Testis (tissue), 2 donors: ENCODE measurements at regions not wholly inside any gene's neighbourhood (a gene's known extent, or its start where the extent isn't known, plus 50 kb on each side); places are given as distances from the start of the nearest gene placed in this dataset.

ENCODE experiments used
- CTCF ChIP-seq, 3 experiments: fragments of 450-650 bp in 2 of 3; fragments of 200-600 bp in 1 of 3; sonication (generic) in 1 of 3; IDR thresholded peaks; one replicate each; pipeline ENCODE4 v1.5.1; 2016 to 2019; ENCODE audit warnings: antibody characterized with exemption in 3 of 3, mild to moderate bottlenecking in 2 of 3, moderate library complexity in 1 of 3
- POLR2A ChIP-seq: fragments of 450-650 bp; IDR thresholded peaks from one replicate; pipeline ENCODE4 v1.6.1; 2017; ENCODE audit warnings: antibody characterized with exemption, mild to moderate bottlenecking, moderate library complexity

- TF ChIP-seq CTCF (IDR thresholded peaks at IDR 0.05) = no peak
- no peak for TF ChIP-seq POLR2A
Measured at GRCh38 chr1:58401991-58402390, 144.5 kb downstream of the OMA1 start.
